Large intestine (tissue), 3 donors: ENCODE measurements at regions not wholly inside any gene's neighbourhood (a gene's known extent, or its start where the extent isn't known, plus 50 kb on each side); places are given as distances from the start of the nearest gene placed in this dataset.

ENCODE experiments used
- DNase-seq, 2 donors: peaks; one replicate each; pipeline versions ENCODE4 v3.0.0 to v3.0.0-alpha.2; 2013
- H3K27ac ChIP-seq: one replicate; pipeline ENCODE4 v1.5.1; 2013; ENCODE audit warnings: low read length
- H3K27me3 ChIP-seq: 2 replicates; pipeline ENCODE4 v1.6.1; 2013; ENCODE audit warnings: low read length; ENCODE audit not compliant: control insufficient read depth, insufficient read depth
- H3K36me3 ChIP-seq: 2 replicates; pipeline ENCODE4 v1.6.1; 2013; ENCODE audit warnings: low read length; ENCODE audit not compliant: control insufficient read depth, insufficient read depth
- H3K4me1 ChIP-seq: one replicate; pipeline ENCODE4 v1.6.1; 2013; ENCODE audit warnings: low read length; ENCODE audit not compliant: control insufficient read depth, insufficient read depth
- H3K4me3 ChIP-seq: one replicate; pipeline ENCODE4 v1.5.1; 2013; ENCODE audit warnings: low read length
- H3K9me3 ChIP-seq: one replicate; pipeline ENCODE4 v1.6.1; 2013; ENCODE audit warnings: mild to moderate bottlenecking, low read depth, low read length, moderate library complexity; ENCODE audit not compliant: control insufficient read depth
- WGBS: methylation state at CpG from one replicate; pipeline ENCODE4 v1.1.5; 2013; ENCODE audit warnings: low lambda C conversion rate; ENCODE audit not compliant: insufficient coverage; 5-methylcytosine and 5-hydroxymethylcytosine counted together

DNA sequence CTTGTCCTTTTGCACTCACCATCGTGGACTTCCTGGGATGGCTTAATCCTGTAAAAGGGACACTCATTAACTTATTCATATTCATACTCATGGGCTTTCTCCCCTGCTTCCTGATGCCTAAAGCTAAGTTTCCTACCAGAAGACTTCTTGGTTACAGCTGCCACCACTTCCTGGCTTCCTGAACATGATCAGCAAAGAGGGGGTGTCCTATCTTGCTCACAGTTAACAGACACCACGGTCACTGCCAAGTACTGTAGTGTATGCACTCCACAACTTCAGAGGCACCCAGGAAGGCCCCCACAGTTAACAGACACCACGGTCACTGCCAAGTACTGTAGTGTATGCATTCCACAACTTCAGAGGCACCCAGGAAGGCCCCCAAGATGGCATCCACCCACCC lies 177.8 kb downstream of the SIPA1L2 start:
- DNase-seq = no peak
- no peaks in the 10 kb centered on the region for H3K36me3 ChIP-seq
- no peaks in the 10 kb centered on the region for H3K4me1 ChIP-seq
- no peaks in the 10 kb centered on the region for H3K27me3 ChIP-seq
- no peaks in the 10 kb centered on the region for H3K9me3 ChIP-seq
- WGBS = no CpG with 5 or more reads among the region's 3 CpGs
- no peak overlapping the region for H3K27ac ChIP-seq
- no peak overlapping the region for H3K4me3 ChIP-seq

DNA sequence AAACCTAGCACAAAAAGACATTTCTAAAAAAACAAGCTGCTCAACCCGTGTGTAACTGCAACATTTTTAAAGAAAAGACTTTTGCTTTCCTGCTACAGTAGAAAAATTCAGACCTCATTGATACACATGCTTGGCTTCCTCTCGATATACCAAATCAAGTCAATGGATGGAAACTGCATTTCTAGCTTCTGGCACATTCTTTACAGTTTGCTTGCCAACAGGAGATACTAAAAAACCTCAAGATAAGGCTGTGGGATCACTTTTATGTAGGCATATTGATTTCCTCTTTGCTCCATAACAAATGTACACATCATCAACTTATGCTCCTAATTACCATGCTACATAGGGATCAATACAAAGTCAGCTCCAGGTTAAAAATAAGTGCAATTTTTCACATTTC lies 178.4 kb downstream of the SIPA1L2 start:
- WGBS = no CpG with 5 or more reads among the region's 2 CpGs
- Histone ChIP-seq H3K27ac (no peak overlapping the region), H3K27me3 (no peaks in the 10 kb centered on the region), H3K4me1 (no peaks in the 10 kb centered on the region), H3K9me3 (no peaks in the 10 kb centered on the region), H3K4me3 (no peak overlapping the region), H3K36me3 (no peaks in the 10 kb centered on the region)
- no peak for DNase-seq

- H3K36me3 ChIP-seq = peaks cover under 1% of the 10 kb centered on the region
- WGBS = no CpG with 5 or more reads among the region's 1 CpG
- no peaks in the 10 kb centered on the region for H3K9me3 ChIP-seq
- H3K27me3 ChIP-seq = no peaks in the 10 kb centered on the region
- H3K4me1 ChIP-seq = no peaks in the 10 kb centered on the region
- no peak for DNase-seq
- H3K4me3 ChIP-seq = no peak overlapping the region
- no peak overlapping the region for H3K27ac ChIP-seq
These were observed 179.3 kb downstream of the SIPA1L2 start for GRCh38 chr1:232450615-232451014.

DNA sequence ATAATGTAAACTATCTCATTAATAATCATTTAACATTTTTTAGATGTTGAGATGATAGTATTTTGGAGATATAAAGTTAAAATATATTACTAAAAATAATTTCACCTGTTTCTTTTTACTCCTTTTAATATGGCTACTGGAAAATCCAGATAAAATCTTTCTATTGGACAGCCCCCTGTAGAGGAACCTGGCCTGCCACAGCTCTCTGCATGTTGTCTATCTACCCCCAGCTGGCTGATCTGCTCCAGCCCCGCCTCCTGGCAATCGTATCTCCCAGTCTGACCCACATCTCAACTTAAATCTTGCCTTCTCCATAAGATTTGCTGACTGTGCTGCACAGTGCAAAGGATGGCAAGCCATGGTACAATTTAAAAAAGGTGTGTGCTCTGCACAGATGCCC lies 182.8 kb downstream of the SIPA1L2 start:
- no peaks in the 10 kb centered on the region for H3K27me3 ChIP-seq
- peaks cover 11% of the 10 kb centered on the region for H3K36me3 ChIP-seq
- no peak overlapping the region for H3K27ac ChIP-seq
- H3K4me1 ChIP-seq = no peaks in the 10 kb centered on the region
- whole genome bisulfite sequencing = no CpG with 5 or more reads among the region's 2 CpGs
- no peak for DNase-seq
- H3K9me3 ChIP-seq = no peaks in the 10 kb centered on the region
- H3K4me3 ChIP-seq = no peak overlapping the region

- no peak overlapping the region for H3K4me3 ChIP-seq
- H3K4me1 ChIP-seq = no peaks in the 10 kb centered on the region
- no peak for DNase-seq
- H3K27ac ChIP-seq = no peak overlapping the region
- no peaks in the 10 kb centered on the region for H3K27me3 ChIP-seq
- WGBS = 80% methylated on average over 1 of the region's 24 CpGs
- H3K36me3 ChIP-seq = peaks cover 25% of the 10 kb centered on the region
- no peaks in the 10 kb centered on the region for H3K9me3 ChIP-seq
These were observed 184.4 kb downstream of the SIPA1L2 start for GRCh38 chr1:232445361-232446106.

GRCh38 chr1:232443372-232443771 lies 186.6 kb downstream of the SIPA1L2 start:
- no peak overlapping the region for H3K27ac ChIP-seq
- DNase-seq = no peak
- no peaks in the 10 kb centered on the region for H3K27me3 ChIP-seq
- no peaks in the 10 kb centered on the region for H3K4me1 ChIP-seq
- no peak overlapping the region for H3K4me3 ChIP-seq
- WGBS = no CpG with 5 or more reads among the region's 7 CpGs
- H3K9me3 ChIP-seq = no peaks in the 10 kb centered on the region
- peaks cover 39% of the 10 kb centered on the region for H3K36me3 ChIP-seq

DNA sequence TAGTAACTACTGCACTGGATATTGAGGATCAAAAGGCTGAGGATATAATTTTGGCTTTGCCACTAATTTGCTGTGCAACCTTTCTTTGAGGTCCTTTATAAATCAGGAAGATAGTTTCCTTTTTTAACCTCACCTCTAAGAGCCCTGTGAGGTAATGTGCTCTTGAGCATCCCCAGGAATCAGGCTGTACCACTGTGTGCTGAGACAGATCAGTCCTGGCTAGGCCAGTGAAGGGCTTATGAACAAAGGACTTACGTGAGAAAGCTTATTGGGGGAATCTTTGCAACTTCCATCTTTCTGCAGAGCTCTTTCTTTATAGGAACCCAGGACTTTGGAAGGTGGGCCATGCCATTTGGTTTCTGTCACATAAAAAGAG lies 188.9 kb downstream of the SIPA1L2 start:
- WGBS = no CpG with 5 or more reads among the region's 1 CpG
- Histone ChIP-seq H3K4me3 (no peak overlapping the region), H3K9me3 (no peaks in the 10 kb centered on the region), H3K36me3 (peaks cover 52% of the 10 kb centered on the region), H3K27me3 (no peaks in the 10 kb centered on the region), H3K4me1 (no peaks in the 10 kb centered on the region), H3K27ac (no peak overlapping the region)
- DNase-seq = no peak

DNA sequence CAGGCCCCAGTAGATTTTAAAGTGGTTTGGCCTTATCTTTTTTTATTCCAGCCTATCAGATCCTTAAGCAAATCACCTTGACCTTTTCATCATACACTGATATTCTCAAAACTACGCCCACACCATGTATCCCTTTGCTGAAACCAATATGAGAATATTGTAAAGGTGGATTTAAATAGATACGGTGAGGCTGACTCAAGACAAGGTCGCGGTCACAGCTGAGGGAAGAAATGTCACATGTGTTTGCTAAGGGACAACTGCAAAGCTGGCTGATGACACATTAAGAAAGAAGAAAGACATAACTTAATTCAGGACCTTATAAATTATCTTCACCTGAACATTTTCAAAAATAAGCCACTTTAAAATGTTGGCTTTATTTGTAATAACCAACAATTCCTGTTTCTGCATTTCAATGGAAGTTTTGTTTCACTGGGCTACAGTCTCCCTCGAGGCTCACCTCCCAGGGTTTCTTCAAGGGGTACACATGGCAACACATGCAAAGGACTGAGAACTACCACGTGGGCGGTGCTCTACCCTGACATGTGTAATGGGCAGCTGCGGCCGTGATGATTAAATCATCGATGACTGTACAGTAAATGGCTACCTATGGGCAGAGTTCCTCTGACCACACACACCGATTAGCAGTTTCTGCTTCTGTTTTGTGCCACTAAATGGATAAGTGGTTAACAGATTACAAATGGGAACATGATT lies 189.5 kb downstream of the SIPA1L2 start:
- Histone ChIP-seq H3K27ac (no peak overlapping the region), H3K27me3 (no peaks in the 10 kb centered on the region), H3K36me3 (peaks cover 49% of the 10 kb centered on the region), H3K4me3 (no peak overlapping the region), H3K4me1 (no peaks in the 10 kb centered on the region), H3K9me3 (no peaks in the 10 kb centered on the region)
- DNase-seq = no peak
- WGBS = 94% methylated on average over 8 of the region's 11 CpGs

GRCh38 chr1:232439011-232439410 lies 190.9 kb downstream of the SIPA1L2 start:
- H3K27ac ChIP-seq = no peak overlapping the region
- H3K36me3 ChIP-seq = peaks cover 56% of the 10 kb centered on the region
- H3K4me3 ChIP-seq = no peak overlapping the region
- no peaks in the 10 kb centered on the region for H3K27me3 ChIP-seq
- no peak for DNase-seq
- H3K4me1 ChIP-seq = no peaks in the 10 kb centered on the region
- WGBS = no CpG with 5 or more reads among the region's 18 CpGs
- H3K9me3 ChIP-seq = no peaks in the 10 kb centered on the region

- 100% methylated on average over 1 of the region's 5 CpGs for WGBS
- H3K4me1 ChIP-seq = no peaks in the 10 kb centered on the region
- DNase-seq = no peak
- no peaks in the 10 kb centered on the region for H3K27me3 ChIP-seq
- no peak overlapping the region for H3K4me3 ChIP-seq
- H3K27ac ChIP-seq = no peak overlapping the region
- H3K36me3 ChIP-seq = peaks cover 56% of the 10 kb centered on the region
- H3K9me3 ChIP-seq = no peaks in the 10 kb centered on the region
These were observed 191.5 kb downstream of the SIPA1L2 start for GRCh38 chr1:232438476-232438875.

DNA sequence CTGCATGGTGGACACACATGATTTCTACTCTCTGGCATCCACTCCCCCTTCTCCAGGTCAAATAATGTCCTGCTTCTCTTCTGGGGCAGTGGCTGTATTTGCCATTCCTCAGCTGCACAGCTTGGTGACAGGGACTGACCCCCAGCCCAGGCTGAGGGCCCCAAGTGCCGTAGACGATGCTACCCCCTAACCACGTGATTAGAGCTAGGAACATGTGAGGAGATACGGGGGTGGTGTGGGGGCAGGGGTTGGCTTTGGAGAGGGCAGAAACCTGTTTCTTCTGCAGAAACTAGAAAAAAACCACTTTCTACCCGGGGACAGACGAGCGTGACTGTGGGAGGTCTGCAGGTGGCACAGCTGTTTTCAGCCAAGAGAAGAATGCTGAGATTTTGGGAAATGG lies 192.4 kb downstream of the SIPA1L2 start:
- H3K27me3 ChIP-seq = no peaks in the 10 kb centered on the region
- no peak for DNase-seq
- H3K4me3 ChIP-seq = no peak overlapping the region
- no peak overlapping the region for H3K27ac ChIP-seq
- H3K36me3 ChIP-seq = peaks cover 53% of the 10 kb centered on the region
- WGBS = 100% methylated on average over 1 of the region's 7 CpGs
- H3K9me3 ChIP-seq = no peaks in the 10 kb centered on the region
- H3K4me1 ChIP-seq = no peaks in the 10 kb centered on the region
